ENCODE measurements at regions not wholly inside any gene's neighbourhood (a gene's known extent, or its start where the extent isn't known, plus 50 kb on each side); places are given as distances from the start of the nearest gene placed in this dataset.

DNA sequence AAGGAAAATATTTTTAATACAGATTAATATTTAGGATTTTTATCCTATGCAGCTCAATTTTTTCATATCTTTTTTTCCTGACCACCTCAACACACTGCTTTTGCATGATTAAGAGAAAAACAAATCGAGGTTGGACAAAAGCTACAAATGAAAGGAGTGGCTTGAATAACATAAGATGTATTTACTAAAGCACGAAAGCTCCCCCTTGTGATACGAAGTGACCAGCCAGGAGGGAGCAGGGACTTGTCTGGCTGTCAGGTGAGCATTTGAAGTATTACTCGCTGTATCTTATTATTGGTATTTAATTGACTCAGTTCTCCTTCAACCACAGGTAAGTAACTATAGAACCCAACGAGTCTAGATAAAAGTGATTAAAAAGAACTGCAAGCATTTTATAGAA is 265.2 kb upstream of the PHF14 start:
- no peaks in the 10 kb centered on the region for H3K9me3 Mint-ChIP-seq (ENCODE audit: unreplicated experiment)
- H3K27ac Mint-ChIP-seq (ENCODE audit: unreplicated experiment), result no peak overlapping the region
- H3K36me3 Mint-ChIP-seq (ENCODE audit: unreplicated experiment), result no peaks in the 10 kb centered on the region
- no peaks in the 10 kb centered on the region for H3K27me3 Mint-ChIP-seq (ENCODE audit: unreplicated experiment)
- TF ChIP-seq, protein P1, sequence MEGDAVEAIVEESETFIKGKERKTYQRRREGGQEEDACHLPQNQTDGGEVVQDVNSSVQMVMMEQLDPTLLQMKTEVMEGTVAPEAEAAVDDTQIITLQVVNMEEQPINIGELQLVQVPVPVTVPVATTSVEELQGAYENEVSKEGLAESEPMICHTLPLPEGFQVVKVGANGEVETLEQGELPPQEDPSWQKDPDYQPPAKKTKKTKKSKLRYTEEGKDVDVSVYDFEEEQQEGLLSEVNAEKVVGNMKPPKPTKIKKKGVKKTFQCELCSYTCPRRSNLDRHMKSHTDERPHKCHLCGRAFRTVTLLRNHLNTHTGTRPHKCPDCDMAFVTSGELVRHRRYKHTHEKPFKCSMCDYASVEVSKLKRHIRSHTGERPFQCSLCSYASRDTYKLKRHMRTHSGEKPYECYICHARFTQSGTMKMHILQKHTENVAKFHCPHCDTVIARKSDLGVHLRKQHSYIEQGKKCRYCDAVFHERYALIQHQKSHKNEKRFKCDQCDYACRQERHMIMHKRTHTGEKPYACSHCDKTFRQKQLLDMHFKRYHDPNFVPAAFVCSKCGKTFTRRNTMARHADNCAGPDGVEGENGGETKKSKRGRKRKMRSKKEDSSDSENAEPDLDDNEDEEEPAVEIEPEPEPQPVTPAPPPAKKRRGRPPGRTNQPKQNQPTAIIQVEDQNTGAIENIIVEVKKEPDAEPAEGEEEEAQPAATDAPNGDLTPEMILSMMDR (IDR thresholded peaks at IDR 0.05), result peak; percentile 53
- no peak overlapping the region for H3K4me3 Mint-ChIP-seq (ENCODE audit: unreplicated experiment)
- no peaks in the 10 kb centered on the region for H3K4me1 Mint-ChIP-seq (ENCODE audit: unreplicated experiment)
- no peak for DNase-seq (ENCODE audit: extremely low spot score, unreplicated experiment)

DNA sequence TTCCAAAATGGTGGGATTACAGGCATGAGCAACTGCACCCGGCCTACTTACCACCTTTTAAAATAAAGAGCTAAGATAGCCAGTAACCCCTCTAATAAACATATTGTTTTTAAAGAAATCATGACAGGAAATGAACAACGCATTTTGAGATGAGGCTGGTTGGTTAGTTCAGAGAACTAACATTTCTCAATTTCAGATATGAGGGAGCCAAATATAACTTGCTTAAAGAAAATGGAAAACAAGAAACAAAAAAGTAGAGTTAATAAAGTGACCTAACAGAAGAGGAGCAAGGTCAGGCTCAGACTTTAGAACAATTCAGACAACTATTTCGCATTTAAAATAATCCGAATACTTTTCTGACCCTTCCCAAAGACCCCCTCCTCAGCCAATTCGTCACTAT is 254.9 kb upstream of the PHF14 start:
- Mint-ChIP-seq H3K27me3 (ENCODE audit: unreplicated experiment) (no peaks in the 10 kb centered on the region), H3K9me3 (ENCODE audit: unreplicated experiment) (no peaks in the 10 kb centered on the region)
- no peak for DNase-seq (ENCODE audit: extremely low spot score, unreplicated experiment)

DNA sequence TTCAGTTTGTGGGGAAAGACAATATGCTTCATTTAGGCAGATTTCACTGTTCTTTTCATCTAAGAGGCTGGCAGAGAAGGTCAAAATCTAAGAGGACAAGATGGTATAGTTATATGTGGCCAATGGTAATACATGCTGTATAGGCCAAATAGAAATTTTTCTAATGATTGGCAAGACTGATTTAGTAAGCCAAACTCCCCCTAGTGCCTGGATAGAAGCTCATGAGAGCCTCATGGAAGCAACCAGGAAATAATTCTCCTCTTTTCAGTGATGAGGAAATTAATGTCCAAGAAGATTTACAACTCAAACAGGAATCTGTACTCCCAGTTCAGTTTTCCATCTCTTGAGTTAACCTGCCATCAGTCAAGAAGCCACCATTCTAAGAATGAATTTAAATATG is 253.6 kb upstream of the PHF14 start:
- no peaks in the 10 kb centered on the region for H3K9me3 Mint-ChIP-seq (ENCODE audit: unreplicated experiment)
- H3K4me1 Mint-ChIP-seq (ENCODE audit: unreplicated experiment), result no peaks in the 10 kb centered on the region
- no peaks in the 10 kb centered on the region for H3K36me3 Mint-ChIP-seq (ENCODE audit: unreplicated experiment)
- no peaks in the 10 kb centered on the region for H3K27me3 Mint-ChIP-seq (ENCODE audit: unreplicated experiment)
- TF ChIP-seq, protein P1 (IDR thresholded peaks at IDR 0.05), result no peak
- no peak overlapping the region for H3K27ac Mint-ChIP-seq (ENCODE audit: unreplicated experiment)
- H3K4me3 Mint-ChIP-seq (ENCODE audit: unreplicated experiment), result no peak overlapping the region
- DNase-seq (ENCODE audit: extremely low spot score, unreplicated experiment), result no peak

More for the DNA sequence above, 254.9 kb upstream of the PHF14 start:
- Mint-ChIP-seq H3K4me1 (ENCODE audit: unreplicated experiment) (no peaks in the 10 kb centered on the region), H3K36me3 (ENCODE audit: unreplicated experiment) (no peaks in the 10 kb centered on the region), H3K27ac (ENCODE audit: unreplicated experiment) (no peak overlapping the region), H3K4me3 (ENCODE audit: unreplicated experiment) (no peak overlapping the region)
- TF ChIP-seq, protein P1 (IDR thresholded peaks at IDR 0.05), result no peak

DNA sequence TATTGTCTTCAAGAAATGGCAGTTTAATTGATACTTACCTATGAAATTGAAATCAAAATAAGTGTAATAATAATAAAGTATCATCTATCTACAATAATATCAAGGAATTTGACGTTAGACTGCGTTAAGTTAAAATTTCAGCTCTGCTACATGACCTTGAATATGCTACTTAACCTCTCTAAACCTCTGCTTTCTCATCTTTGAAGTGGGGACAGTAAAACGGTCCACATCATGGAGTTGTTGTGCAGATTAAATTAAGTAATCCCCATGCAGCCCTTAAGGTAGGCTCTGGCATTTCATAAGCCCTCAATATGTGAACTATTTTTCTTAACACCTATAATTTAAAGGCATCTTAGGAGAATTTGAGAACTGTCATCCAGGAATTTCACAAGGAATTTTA is 252.4 kb upstream of the PHF14 start:
- Mint-ChIP-seq H3K27ac (ENCODE audit: unreplicated experiment) (no peak overlapping the region), H3K27me3 (ENCODE audit: unreplicated experiment) (no peaks in the 10 kb centered on the region), H3K36me3 (ENCODE audit: unreplicated experiment) (no peaks in the 10 kb centered on the region), H3K9me3 (ENCODE audit: unreplicated experiment) (no peaks in the 10 kb centered on the region), H3K4me1 (ENCODE audit: unreplicated experiment) (no peaks in the 10 kb centered on the region), H3K4me3 (ENCODE audit: unreplicated experiment) (no peak overlapping the region)
- DNase-seq (ENCODE audit: extremely low spot score, unreplicated experiment), result no peak
- TF ChIP-seq, protein P1 (IDR thresholded peaks at IDR 0.05), result no peak

DNA sequence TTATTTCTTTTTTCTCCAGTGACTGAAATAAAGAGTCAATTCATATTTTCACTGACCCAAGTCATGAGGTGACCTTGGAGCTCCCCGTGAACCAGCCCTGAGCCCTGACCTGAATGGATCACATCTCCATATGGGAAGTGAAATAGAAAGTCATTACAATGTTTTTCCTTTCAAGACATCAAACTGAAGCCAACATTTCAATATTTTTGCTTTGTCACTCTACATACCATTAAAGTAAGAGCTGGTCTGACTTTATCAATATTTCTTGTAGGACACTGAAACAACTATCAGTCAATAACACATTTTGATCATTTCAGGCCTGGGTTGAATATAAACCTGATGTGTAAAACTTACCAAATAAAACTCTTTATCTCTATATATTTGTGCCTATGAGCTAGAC is 249.8 kb upstream of the PHF14 start:
- Mint-ChIP-seq H3K27ac (ENCODE audit: unreplicated experiment) (no peak overlapping the region), H3K4me1 (ENCODE audit: unreplicated experiment) (no peaks in the 10 kb centered on the region), H3K36me3 (ENCODE audit: unreplicated experiment) (no peaks in the 10 kb centered on the region), H3K27me3 (ENCODE audit: unreplicated experiment) (no peaks in the 10 kb centered on the region), H3K4me3 (ENCODE audit: unreplicated experiment) (no peak overlapping the region), H3K9me3 (ENCODE audit: unreplicated experiment) (no peaks in the 10 kb centered on the region)
- no peak for DNase-seq (ENCODE audit: extremely low spot score, unreplicated experiment)
- TF ChIP-seq, protein P1 (IDR thresholded peaks at IDR 0.05), result no peak
